ENCODE measurements at regions not wholly inside any gene's neighbourhood (a gene's known extent, or its start where the extent isn't known, plus 50 kb on each side); places are given as distances from the start of the nearest gene placed in this dataset.
"Not testable (repeated sequence)": the region's sequence is repeated elsewhere in the genome, so short reads cannot be mapped to it uniquely, and the experiment has no call there.

- no peak for DNase-seq (ENCODE audit: low read depth, low spot score)
- TF ChIP-seq YY1 (IDR thresholded peaks at IDR 0.05; ENCODE audit: insufficient read depth, insufficient read length) (no peak), ZNF274 (IDR thresholded peaks at IDR 0.05; ENCODE audit: low read depth, low read length) (no peak), SUZ12 (IDR thresholded peaks at IDR 0.05; ENCODE audit: extremely low read depth, insufficient read depth, insufficient read length) (no peak)
- Histone ChIP-seq H3K4me1 (ENCODE audit: insufficient read depth, insufficient read length) (no peaks in the 10 kb centered on the region), H3K4me3 (ENCODE audit: insufficient read length, low read depth) (no peak overlapping the region), H3K36me3 (ENCODE audit: insufficient read depth, insufficient read length, low read length) (no peaks in the 10 kb centered on the region), H3K9me3 (ENCODE audit: insufficient read depth, low read length) (no peaks in the 10 kb centered on the region; the same call in 1 of the 2 replicates), H3K9ac (ENCODE audit: insufficient read length, low read depth) (no peak overlapping the region), H3K27me3 (ENCODE audit: insufficient read depth, insufficient read length) (no peaks in the 10 kb centered on the region)
Measured at GRCh38 chr6:2611092-2611491, 139.6 kb downstream of the MYLK4 start.

- TF ChIP-seq ZNF274 (IDR thresholded peaks at IDR 0.05; ENCODE audit: low read depth, low read length) (no peak), SUZ12 (IDR thresholded peaks at IDR 0.05; ENCODE audit: extremely low read depth, insufficient read depth, insufficient read length) (no peak), YY1 (IDR thresholded peaks at IDR 0.05; ENCODE audit: insufficient read depth, insufficient read length) (no peak)
- Histone ChIP-seq H3K9ac (ENCODE audit: insufficient read length, low read depth) (no peak overlapping the region), H3K4me1 (ENCODE audit: insufficient read depth, insufficient read length) (no peaks in the 10 kb centered on the region), H3K36me3 (ENCODE audit: insufficient read depth, insufficient read length, low read length) (no peaks in the 10 kb centered on the region), H3K4me3 (ENCODE audit: insufficient read length, low read depth) (no peak overlapping the region), H3K27me3 (ENCODE audit: insufficient read depth, insufficient read length) (no peaks in the 10 kb centered on the region), H3K9me3 (ENCODE audit: insufficient read depth, low read length) (no peaks in the 10 kb centered on the region)
- no peak for DNase-seq (ENCODE audit: low read depth, low spot score)
Measured at GRCh38 chr6:2608503-2608902, 142.2 kb downstream of the MYLK4 start.

- H3K4me3 ChIP-seq (ENCODE audit: insufficient read length, low read depth) = no peak overlapping the region
- TF ChIP-seq YY1 (IDR thresholded peaks at IDR 0.05; ENCODE audit: insufficient read depth, insufficient read length) (no peak), ZNF274 (IDR thresholded peaks at IDR 0.05; ENCODE audit: low read depth, low read length) (no peak), SUZ12 (IDR thresholded peaks at IDR 0.05; ENCODE audit: extremely low read depth, insufficient read depth, insufficient read length) (no peak)
- H3K9ac ChIP-seq (ENCODE audit: insufficient read length, low read depth) = no peak overlapping the region
- no peaks in the 10 kb centered on the region for H3K4me1 ChIP-seq (ENCODE audit: insufficient read depth, insufficient read length)
- no peaks in the 10 kb centered on the region for H3K9me3 ChIP-seq (ENCODE audit: insufficient read depth, low read length)
- no peaks in the 10 kb centered on the region for H3K36me3 ChIP-seq (ENCODE audit: insufficient read depth, insufficient read length, low read length)
- no peak for DNase-seq (ENCODE audit: low read depth, low spot score)
- H3K27me3 ChIP-seq (ENCODE audit: insufficient read depth, insufficient read length) = no peaks in the 10 kb centered on the region
Measured at GRCh38 chr6:2600363-2600762, 150.4 kb downstream of the MYLK4 start.

GRCh38 chr6:2599817-2600216 lies 150.9 kb downstream of the MYLK4 start:
- DNase-seq (ENCODE audit: low read depth, low spot score) = no peak
- no peak for TF ChIP-seq SUZ12 (IDR thresholded peaks at IDR 0.05; ENCODE audit: extremely low read depth, insufficient read depth, insufficient read length)
- no peak for TF ChIP-seq ZNF274 (IDR thresholded peaks at IDR 0.05; ENCODE audit: low read depth, low read length)
- TF ChIP-seq YY1 (IDR thresholded peaks at IDR 0.05; ENCODE audit: insufficient read depth, insufficient read length) = no peak
- Histone ChIP-seq H3K36me3 (ENCODE audit: insufficient read depth, insufficient read length, low read length) (no peaks in the 10 kb centered on the region), H3K27me3 (ENCODE audit: insufficient read depth, insufficient read length) (no peaks in the 10 kb centered on the region), H3K9me3 (ENCODE audit: insufficient read depth, low read length) (no peaks in the 10 kb centered on the region), H3K4me3 (ENCODE audit: insufficient read length, low read depth) (no peak overlapping the region), H3K9ac (ENCODE audit: insufficient read length, low read depth) (no peak overlapping the region), H3K4me1 (ENCODE audit: insufficient read depth, insufficient read length) (no peaks in the 10 kb centered on the region)

GRCh38 chr6:2598867-2599266 lies 151.9 kb downstream of the MYLK4 start:
- no peak for DNase-seq (ENCODE audit: low read depth, low spot score)
- H3K9me3 ChIP-seq (ENCODE audit: insufficient read depth, low read length) = no peaks in the 10 kb centered on the region
- no peaks in the 10 kb centered on the region for H3K36me3 ChIP-seq (ENCODE audit: insufficient read depth, insufficient read length, low read length)
- H3K4me3 ChIP-seq (ENCODE audit: insufficient read length, low read depth) = no peak overlapping the region
- H3K4me1 ChIP-seq (ENCODE audit: insufficient read depth, insufficient read length) = no peaks in the 10 kb centered on the region
- TF ChIP-seq SUZ12 (IDR thresholded peaks at IDR 0.05; ENCODE audit: extremely low read depth, insufficient read depth, insufficient read length) (no peak), ZNF274 (IDR thresholded peaks at IDR 0.05; ENCODE audit: low read depth, low read length) (no peak), YY1 (IDR thresholded peaks at IDR 0.05; ENCODE audit: insufficient read depth, insufficient read length) (no peak)
- no peak overlapping the region for H3K9ac ChIP-seq (ENCODE audit: insufficient read length, low read depth)
- no peaks in the 10 kb centered on the region for H3K27me3 ChIP-seq (ENCODE audit: insufficient read depth, insufficient read length)

- H3K27me3 ChIP-seq (ENCODE audit: insufficient read depth, insufficient read length) = no peaks in the 10 kb centered on the region
- H3K4me3 ChIP-seq (ENCODE audit: insufficient read length, low read depth) = no peak overlapping the region
- no peak for DNase-seq (ENCODE audit: low read depth, low spot score)
- no peaks in the 10 kb centered on the region for H3K4me1 ChIP-seq (ENCODE audit: insufficient read depth, insufficient read length)
- no peak for TF ChIP-seq SUZ12 (IDR thresholded peaks at IDR 0.05; ENCODE audit: extremely low read depth, insufficient read depth, insufficient read length)
- TF ChIP-seq ZNF274 (IDR thresholded peaks at IDR 0.05; ENCODE audit: low read depth, low read length) = no peak
- TF ChIP-seq YY1 (IDR thresholded peaks at IDR 0.05; ENCODE audit: insufficient read depth, insufficient read length) = no peak
- H3K36me3 ChIP-seq (ENCODE audit: insufficient read depth, insufficient read length, low read length) = no peaks in the 10 kb centered on the region
- no peaks in the 10 kb centered on the region for H3K9me3 ChIP-seq (ENCODE audit: insufficient read depth, low read length)
- no peak overlapping the region for H3K9ac ChIP-seq (ENCODE audit: insufficient read length, low read depth)
Measured at GRCh38 chr6:2597991-2598390, 152.7 kb downstream of the MYLK4 start.

- H3K4me3 ChIP-seq (ENCODE audit: insufficient read length, low read depth); H3K9me3 ChIP-seq (ENCODE audit: insufficient read depth, low read length); H3K27me3 ChIP-seq (ENCODE audit: insufficient read depth, insufficient read length); H3K4me1 ChIP-seq (ENCODE audit: insufficient read depth, insufficient read length); H3K9ac ChIP-seq (ENCODE audit: insufficient read length, low read depth); DNase-seq (ENCODE audit: low read depth, low spot score); H3K36me3 ChIP-seq (ENCODE audit: insufficient read depth, insufficient read length, low read length): not testable (repeated sequence)
Measured at GRCh38 chr6:2597457-2597856, 153.3 kb downstream of the MYLK4 start.

GRCh38 chr6:2596222-2596621 lies 154.5 kb downstream of the MYLK4 start:
- TF ChIP-seq SUZ12 (IDR thresholded peaks at IDR 0.05; ENCODE audit: extremely low read depth, insufficient read depth, insufficient read length) = no peak
- no peak for TF ChIP-seq ZNF274 (IDR thresholded peaks at IDR 0.05; ENCODE audit: low read depth, low read length)
- TF ChIP-seq YY1 (IDR thresholded peaks at IDR 0.05; ENCODE audit: insufficient read depth, insufficient read length) = no peak
- H3K9ac ChIP-seq (ENCODE audit: insufficient read length, low read depth) = no peak overlapping the region
- no peak for DNase-seq (ENCODE audit: low read depth, low spot score)
- H3K36me3 ChIP-seq (ENCODE audit: insufficient read depth, insufficient read length, low read length) = no peaks in the 10 kb centered on the region
- no peaks in the 10 kb centered on the region for H3K27me3 ChIP-seq (ENCODE audit: insufficient read depth, insufficient read length)
- no peaks in the 10 kb centered on the region for H3K4me1 ChIP-seq (ENCODE audit: insufficient read depth, insufficient read length)
- H3K4me3 ChIP-seq (ENCODE audit: insufficient read length, low read depth) = no peak overlapping the region
- no peaks in the 10 kb centered on the region for H3K9me3 ChIP-seq (ENCODE audit: insufficient read depth, low read length)

All from NT2/D1 (cell line).